HUES6 (cell line): ENCODE measurements at regions not wholly inside any gene's neighbourhood (a gene's known extent, or its start where the extent isn't known, plus 50 kb on each side); places are given as distances from the start of the nearest gene placed in this dataset.
"Not testable (repeated sequence)": the region's sequence is repeated elsewhere in the genome, so short reads cannot be mapped to it uniquely, and the experiment has no call there.

Experiments
- H3K27ac ChIP-seq: 2 replicates; pipeline ENCODE4 v1.7.0; 2013; ENCODE audit warnings: low read depth, mild to moderate bottlenecking, low read length, inconsistent platforms
- H3K27me3 ChIP-seq: 2 replicates; pipeline ENCODE4 v1.6.1; 2013; ENCODE audit warnings: low read length; ENCODE audit not compliant: control insufficient read depth, insufficient read depth
- H3K36me3 ChIP-seq: 2 replicates; pipeline ENCODE4 v1.6.1; 2013; ENCODE audit warnings: low read length; ENCODE audit not compliant: control insufficient read depth, insufficient read depth
- H3K4me1 ChIP-seq: 2 replicates; pipeline ENCODE4 v1.6.1; 2013; ENCODE audit warnings: low read length; ENCODE audit not compliant: control insufficient read depth, insufficient read depth
- H3K4me3 ChIP-seq: 2 replicates; pipeline ENCODE4 v1.5.1; 2013; ENCODE audit warnings: low read depth, low read length
- H3K9ac ChIP-seq: one replicate; pipeline ENCODE4 v1.6.1; 2013; ENCODE audit warnings: mild to moderate bottlenecking, low read length
- H3K9me3 ChIP-seq: 2 replicates; pipeline ENCODE4 v1.6.1; 2013; ENCODE audit warnings: low read depth, low read length; ENCODE audit not compliant: control insufficient read depth, insufficient read depth

GRCh38 chrX:34521563-34521962 is 135.5 kb downstream of the TMEM47 start:
- H3K4me1 ChIP-seq: no peaks in the 10 kb centered on the region
- no peak overlapping the region for H3K4me3 ChIP-seq
- H3K9me3 ChIP-seq: no peaks in the 10 kb centered on the region
- no peak overlapping the region for H3K27ac ChIP-seq
- H3K36me3 ChIP-seq: no peaks in the 10 kb centered on the region
- H3K9ac ChIP-seq: no peak overlapping the region
- H3K27me3 ChIP-seq: no peaks in the 10 kb centered on the region

- no peaks in the 10 kb centered on the region; the same call in 1 of the 2 replicates for H3K27me3 ChIP-seq
- H3K9ac ChIP-seq: no peak overlapping the region
- no peaks in the 10 kb centered on the region for H3K4me1 ChIP-seq
- H3K4me3 ChIP-seq: no peak overlapping the region
- no peak overlapping the region for H3K27ac ChIP-seq
- H3K36me3 ChIP-seq: no peaks in the 10 kb centered on the region
- H3K9me3 ChIP-seq: no peaks in the 10 kb centered on the region
These were observed 147.7 kb downstream of the TMEM47 start for GRCh38 chrX:34509394-34509793.

GRCh38 chrX:34503119-34503518 is 154.0 kb downstream of the TMEM47 start:
- H3K4me3 ChIP-seq: no peak overlapping the region
- no peak overlapping the region for H3K27ac ChIP-seq
- no peak overlapping the region for H3K9ac ChIP-seq

GRCh38 chrX:34493086-34493485 is 164.0 kb downstream of the TMEM47 start:
- H3K9ac ChIP-seq: no peak overlapping the region
- no peak overlapping the region for H3K4me3 ChIP-seq

More at GRCh38 chrX:34503119-34503518, 154.0 kb downstream of the TMEM47 start:
- Histone ChIP-seq H3K27me3 (no peaks in the 10 kb centered on the region; the same call in 1 of the 2 replicates), H3K9me3 (no peaks in the 10 kb centered on the region), H3K36me3 (no peaks in the 10 kb centered on the region), H3K4me1 (no peaks in the 10 kb centered on the region)

GRCh38 chrX:34491126-34491525 is 166.0 kb downstream of the TMEM47 start:
- no peaks in the 10 kb centered on the region; the same call in 1 of the 2 replicates for H3K27me3 ChIP-seq
- H3K27ac ChIP-seq: no peak overlapping the region
- H3K36me3 ChIP-seq: no peaks in the 10 kb centered on the region
- H3K4me3 ChIP-seq: no peak overlapping the region
- H3K9me3 ChIP-seq: no peaks in the 10 kb centered on the region
- no peak overlapping the region for H3K9ac ChIP-seq
- no peaks in the 10 kb centered on the region for H3K4me1 ChIP-seq

More at GRCh38 chrX:34493086-34493485, 164.0 kb downstream of the TMEM47 start:
- H3K9me3 ChIP-seq: no peaks in the 10 kb centered on the region
- no peaks in the 10 kb centered on the region for H3K27me3 ChIP-seq
- no peaks in the 10 kb centered on the region for H3K36me3 ChIP-seq
- no peaks in the 10 kb centered on the region for H3K4me1 ChIP-seq
- H3K27ac ChIP-seq: no peak overlapping the region

GRCh38 chrX:34487364-34487763 is 169.7 kb downstream of the TMEM47 start:
- Histone ChIP-seq H3K9ac (no peak overlapping the region), H3K27ac (no peak overlapping the region), H3K4me3 (no peak overlapping the region), H3K27me3 (peaks cover 4% of the 10 kb centered on the region; the same call in 1 of the 2 replicates), H3K36me3 (no peaks in the 10 kb centered on the region), H3K9me3 (no peaks in the 10 kb centered on the region), H3K4me1 (no peaks in the 10 kb centered on the region)

- Histone ChIP-seq H3K9me3 (no peaks in the 10 kb centered on the region), H3K4me1 (no peaks in the 10 kb centered on the region), H3K36me3 (no peaks in the 10 kb centered on the region), H3K27me3 (peaks cover 4% of the 10 kb centered on the region; the same call in 1 of the 2 replicates), H3K4me3 (no peak overlapping the region), H3K9ac (no peak overlapping the region), H3K27ac (no peak overlapping the region)
These were observed 173.1 kb downstream of the TMEM47 start for GRCh38 chrX:34483980-34484379.

GRCh38 chrX:34470507-34470906 is 186.6 kb downstream of the TMEM47 start:
- no peak overlapping the region for H3K4me3 ChIP-seq
- H3K36me3 ChIP-seq: no peaks in the 10 kb centered on the region
- no peak overlapping the region for H3K27ac ChIP-seq

GRCh38 chrX:34467437-34467836 is 189.6 kb downstream of the TMEM47 start:
- Histone ChIP-seq H3K27me3 (no peaks in the 10 kb centered on the region), H3K36me3 (no peaks in the 10 kb centered on the region), H3K9me3 (no peaks in the 10 kb centered on the region), H3K4me3 (no peak overlapping the region), H3K4me1 (no peaks in the 10 kb centered on the region), H3K27ac (no peak overlapping the region), H3K9ac (no peak overlapping the region)

More at GRCh38 chrX:34470507-34470906, 186.6 kb downstream of the TMEM47 start:
- Histone ChIP-seq H3K4me1 (no peaks in the 10 kb centered on the region), H3K27me3 (no peaks in the 10 kb centered on the region), H3K9me3 (no peaks in the 10 kb centered on the region), H3K9ac (no peak overlapping the region)

- not testable (repeated sequence) for H3K27ac ChIP-seq, H3K4me3 ChIP-seq, H3K9me3 ChIP-seq, H3K27me3 ChIP-seq, H3K36me3 ChIP-seq, H3K4me1 ChIP-seq, H3K9ac ChIP-seq
These were observed 193.9 kb downstream of the TMEM47 start for GRCh38 chrX:34463220-34463619.

GRCh38 chrX:34457850-34458249 is 199.2 kb downstream of the TMEM47 start:
- not testable (repeated sequence) for H3K4me3 ChIP-seq, H3K9me3 ChIP-seq, H3K27ac ChIP-seq, H3K27me3 ChIP-seq, H3K36me3 ChIP-seq, H3K4me1 ChIP-seq, H3K9ac ChIP-seq

GRCh38 chrX:34437586-34437985 is 219.5 kb downstream of the TMEM47 start:
- Histone ChIP-seq H3K4me3 (no peak overlapping the region), H3K9ac (no peak overlapping the region), H3K27ac (no peak overlapping the region), H3K9me3 (0 out of 2 replicates have a peak, but pooled peaks cover 3% of the 10 kb centered on the region), H3K36me3 (no peaks in the 10 kb centered on the region), H3K4me1 (no peaks in the 10 kb centered on the region), H3K27me3 (no peaks in the 10 kb centered on the region)
